ENCODE measurements at regions not wholly inside any gene's neighbourhood (a gene's known extent, or its start where the extent isn't known, plus 50 kb on each side); places are given as distances from the start of the nearest gene placed in this dataset.

- DNase-seq (ENCODE audit: low read depth): no peak
Measured at GRCh38 chr4:147423229-147423628, 57.7 kb upstream of the EDNRA start.

DNA sequence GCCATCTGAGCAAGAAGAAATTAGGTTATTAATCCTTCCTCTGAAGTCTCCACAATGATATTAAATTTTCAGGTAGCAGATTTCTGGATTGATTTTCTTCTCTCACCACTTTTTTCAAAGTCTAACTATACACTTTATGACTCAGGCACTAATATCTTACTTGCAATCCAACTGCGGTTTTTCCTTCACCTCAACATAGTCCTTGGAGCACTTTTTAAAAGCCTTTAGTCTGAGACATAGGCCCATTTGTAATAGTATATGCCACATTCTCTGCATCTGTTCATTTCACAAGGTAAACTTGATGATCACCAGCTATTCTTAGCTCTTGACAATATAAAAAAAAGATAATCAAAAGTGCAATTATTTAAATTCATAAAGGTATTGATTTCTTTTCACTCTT is 55.9 kb upstream of the EDNRA start:
- no peak for DNase-seq (ENCODE audit: low read depth)

- DNase-seq (ENCODE audit: low read depth): no peak
Measured at GRCh38 chr4:147428583-147428982, 52.3 kb upstream of the EDNRA start.

DNA sequence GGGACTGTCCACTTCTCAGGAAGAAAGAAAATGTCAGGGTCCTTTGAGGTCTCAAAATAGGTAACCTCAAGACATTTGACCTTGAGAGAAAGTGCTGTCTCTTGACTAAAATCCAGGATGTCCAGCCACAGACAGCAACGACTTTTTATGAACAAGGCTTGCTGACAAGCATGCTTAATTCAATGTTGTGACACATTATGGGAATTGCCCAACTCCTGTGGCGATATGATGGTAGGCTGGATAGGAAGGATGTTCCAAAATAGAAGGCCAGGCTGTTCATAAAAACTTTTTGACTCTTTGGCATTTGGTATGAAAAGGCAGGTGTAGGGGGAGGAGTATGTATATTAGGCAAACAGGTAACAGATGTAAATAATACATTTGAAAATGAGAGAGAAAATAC is 50.8 kb upstream of the EDNRA start:
- no peak for DNase-seq (ENCODE audit: low read depth)
